ENCODE measurements at regions not wholly inside any gene's neighbourhood (a gene's known extent, or its start where the extent isn't known, plus 50 kb on each side); places are given as distances from the start of the nearest gene placed in this dataset.

- TF ChIP-seq CTCF (optimal IDR thresholded peaks at IDR 0.05 in 1 of 3, IDR thresholded peaks at IDR 0.05 in 1 of 3, conservative IDR thresholded peaks at IDR 0.05 in 1 of 3; ENCODE audit: extremely low read depth in 1 of 3, insufficient read depth in 2 of 3, low read length in 3 of 3) (no peak), EZH2 (IDR thresholded peaks at IDR 0.05; ENCODE audit: low read length) (no peak)
Observed at GRCh38 chr4:155120536-155120935, 87.9 kb upstream of the NPY2R start.
